B cell (primary cell): ENCODE measurements at regions not wholly inside any gene's neighbourhood (a gene's known extent, or its start where the extent isn't known, plus 50 kb on each side); places are given as distances from the start of the nearest gene placed in this dataset.

Experiments used
- ATAC-seq: fragments of 200-7000 bp; cut with Tn5 transposase; one replicate; pipeline ENCODE4 v1.10.0; 2021; ENCODE audit warnings: low read depth, mild to moderate bottlenecking, moderate number of reproducible peaks, moderate library complexity
- CTCF ChIA-PET: fragments of 350-600 bp; sonication (Branson Sonifier 250); formaldehyde crosslinking; loops from one replicate; lab custom pipeline; 2021; ENCODE audit warnings: antibody characterized with exemption, inconsistent platforms; lab: Charles Lee
- POLR2A ChIA-PET: fragments of 350-600 bp; sonication (Branson Sonifier 250); formaldehyde crosslinking; loops from one replicate; lab custom pipeline; 2021; ENCODE audit warnings: antibody characterized with exemption; lab: Charles Lee
- DNase-seq: peaks from one replicate; pipeline ENCODE4 v3.0.0; 2013
- H2AFZ ChIP-seq: 2 replicates; pipeline ENCODE4 v1.6.1; 2012; ENCODE audit warnings: mild to moderate bottlenecking, low read depth, low read length; ENCODE audit not compliant: insufficient read depth, poor library complexity, severe bottlenecking
- H3K27ac ChIP-seq, 2 donors: 1 replicate in 1 of 2; 2 replicates in 1 of 2; pipeline ENCODE4 v1.5.1; 2012 to 2013; ENCODE audit warnings: low read length in 2 of 2, mild to moderate bottlenecking in 2 of 2, moderate library complexity in 1 of 2
- H3K27me3 ChIP-seq, 4 experiments: fragments of 200-600 bp in 1 of 4; sonication (generic) in 1 of 4; replicated peaks in 1 of 4; 1 replicate in 2 of 4; 2 replicates in 2 of 4; pipeline versions ENCODE4 v1.6.1 to v1.7.0; 2013 to 2016; ENCODE audit warnings: low read length in 3 of 4, mild to moderate bottlenecking in 2 of 4, mixed read lengths in 1 of 4, moderate library complexity in 1 of 4; ENCODE audit not compliant: insufficient read depth in 4 of 4, control insufficient read depth in 3 of 4; ENCODE audit errors: control extremely low read depth in 1 of 4
- H3K36me3 ChIP-seq, 2 experiments: replicated peaks in 1 of 2; 1 replicate in 1 of 2; 2 replicates in 1 of 2; pipeline versions ENCODE4 v1.6.1 to v1.7.1; 2013; ENCODE audit warnings: low read length in 1 of 2; ENCODE audit not compliant: insufficient read depth in 2 of 2, control insufficient read depth in 1 of 2; ENCODE audit errors: control extremely low read depth in 1 of 2, extremely low read depth in 1 of 2
- H3K4me1 ChIP-seq, 2 donors: fragments of 200-600 bp in 1 of 2; sonication (generic) in 1 of 2; 1 replicate in 1 of 2; 2 replicates in 1 of 2; pipeline versions ENCODE4 v1.5.1 to v1.6.1; 2013 to 2017; ENCODE audit warnings: low read length in 2 of 2; ENCODE audit not compliant: control insufficient read depth in 2 of 2, insufficient read depth in 2 of 2
- H3K4me2 ChIP-seq: replicated peaks from 2 replicates; pipeline ENCODE3; 2012; ENCODE audit warnings: mild to moderate bottlenecking, low read depth, low read length; ENCODE audit not compliant: poor library complexity, severe bottlenecking
- H3K4me3 ChIP-seq, 5 experiments: fragments of 200-600 bp in 1 of 5; sonication (generic) in 1 of 5; 1 replicate in 3 of 5; 2 replicates in 2 of 5; pipeline versions ENCODE4 v1.5.1 to v1.7.0; 2011 to 2016; ENCODE audit warnings: low read length in 4 of 5, mild to moderate bottlenecking in 4 of 5, low read depth in 2 of 5, control low read depth in 1 of 5, moderate library complexity in 1 of 5; ENCODE audit not compliant: insufficient read depth in 1 of 5; ENCODE audit errors: control extremely low read depth in 1 of 5, extremely low read depth in 1 of 5
- H3K79me2 ChIP-seq: fragments of 200-600 bp; sonication (generic); one replicate; pipeline ENCODE4 v1.6.0; 2016; ENCODE audit warnings: low read length; ENCODE audit not compliant: control insufficient read depth, insufficient read depth
- H3K9ac ChIP-seq: fragments of 200-600 bp; sonication (generic); 2 replicates; pipeline ENCODE4 v1.6.1; 2017; ENCODE audit warnings: mild to moderate bottlenecking, low read length, moderate library complexity
- H3K9me3 ChIP-seq, 3 donors: one replicate each; pipeline versions ENCODE4 v1.6.1 to v1.7.1; 2013; ENCODE audit warnings: low read length in 2 of 3; ENCODE audit not compliant: control insufficient read depth in 2 of 3, insufficient read depth in 1 of 3; ENCODE audit errors: control extremely low read depth in 1 of 3
- H4K20me1 ChIP-seq: 2 replicates; pipeline ENCODE4 v1.6.0; 2012; ENCODE audit warnings: mild to moderate bottlenecking, low read length; ENCODE audit not compliant: insufficient read depth, control insufficient read depth, poor library complexity, severe bottlenecking
- H3K27ac Mint-ChIP-seq: one replicate; pipeline ENCODE4 v1.8.0; 2021; ENCODE audit warnings: mixed read lengths
- H3K27me3 Mint-ChIP-seq: one replicate; pipeline ENCODE4 v1.8.0; 2021; ENCODE audit warnings: mixed read lengths
- H3K4me1 Mint-ChIP-seq: one replicate; pipeline ENCODE4 v1.8.0; 2021; ENCODE audit warnings: mixed read lengths
- H3K4me3 Mint-ChIP-seq: one replicate; pipeline ENCODE4 v1.8.0; 2021; ENCODE audit warnings: mixed read lengths
- H3K9me3 Mint-ChIP-seq: one replicate; pipeline ENCODE4 v1.8.0; 2022; ENCODE audit warnings: mixed read lengths; ENCODE audit not compliant: insufficient read depth
- CTCF ChIP-seq: fragments of 200-600 bp; IDR thresholded peaks from one replicate; pipeline ENCODE4 v1.8.0; 2022; ENCODE audit warnings: antibody characterized with exemption, mild to moderate bottlenecking
- EZH2 ChIP-seq: IDR thresholded peaks from 2 replicates; pipeline ENCODE4 v1.6.1; 2012; ENCODE audit warnings: borderline replicate concordance, low read depth, mild to moderate bottlenecking, moderate library complexity, low read length; ENCODE audit not compliant: insufficient read depth, poor library complexity, severe bottlenecking
- WGBS: methylation state at CpG from one replicate; pipeline ENCODE4 v1.1.5; 2013; ENCODE audit warnings: missing lambda C conversion rate; ENCODE audit not compliant: insufficient coverage; 5-methylcytosine and 5-hydroxymethylcytosine counted together
- intact Hi-C: fragments of 100-400 bp; cut with micrococcal nuclease; formaldehyde crosslinking; loops from one replicate; pipeline ENCODE4 v1.10.0; 2022

GRCh38 chr2:150389447-150389846, 98.0 kb downstream of the RND3 start:
- Histone ChIP-seq H3K9ac (no peak overlapping the region), H4K20me1 (no peaks in the 10 kb centered on the region), H3K4me3 (no peak overlapping the region), H2AFZ (no peak overlapping the region), H3K9me3 (peaks cover 0 to 4% (median 0%) of the 10 kb centered on the region in 3 donors), H3K27ac (no peak overlapping the region), H3K36me3 (no peaks in the 10 kb centered on the region), H3K27me3 (no peaks in the 10 kb centered on the region), H3K79me2 (no peaks in the 10 kb centered on the region), H3K4me1 (no peaks in the 10 kb centered on the region), H3K4me2 (no peak overlapping the region)
- DNase-seq, result no peak
- TF ChIP-seq CTCF (no peak), EZH2 (no peak)
- Mint-ChIP-seq H3K27me3 (no peaks in the 10 kb centered on the region), H3K4me1 (no peaks in the 10 kb centered on the region), H3K4me3 (no peak overlapping the region), H3K27ac (no peak overlapping the region), H3K9me3 (peaks cover 2% of the 10 kb centered on the region)
- no peak for ATAC-seq
- intact Hi-C loops, result no loop called here
- no CpG with 5 or more reads among the region's 2 CpGs for WGBS
- ChIA-PET POLR2A (no interaction called here), CTCF (no interaction called here)

GRCh38 chr2:150388289-150388625, 99.2 kb downstream of the RND3 start:
- H3K4me1 ChIP-seq, result no peaks in the 10 kb centered on the region
- ChIA-PET POLR2A (no interaction called here), CTCF (no interaction called here)
- intact Hi-C loops, result no loop called here
- H3K36me3 ChIP-seq, result no peaks in the 10 kb centered on the region
- no peak overlapping the region for H2AFZ ChIP-seq
- DNase-seq (no peak), ATAC-seq (no peak)
- H3K4me2 ChIP-seq, result no peak overlapping the region
- no CpG with 5 or more reads among the region's 2 CpGs for WGBS
- Mint-ChIP-seq H3K4me3 (no peak overlapping the region), H3K4me1 (no peaks in the 10 kb centered on the region), H3K27ac (no peak overlapping the region), H3K27me3 (no peaks in the 10 kb centered on the region), H3K9me3 (peaks cover 3% of the 10 kb centered on the region)
- H3K27me3 ChIP-seq, result no peaks in the 10 kb centered on the region
- no peaks in the 10 kb centered on the region for H4K20me1 ChIP-seq
- H3K27ac ChIP-seq, result no peak overlapping the region
- H3K4me3 ChIP-seq, result no peak overlapping the region
- no peak for TF ChIP-seq EZH2
- TF ChIP-seq CTCF, result no peak
- no peak overlapping the region for H3K9ac ChIP-seq
- H3K79me2 ChIP-seq, result no peaks in the 10 kb centered on the region
- H3K9me3 ChIP-seq, result peaks cover 0 to 4% (median 0%) of the 10 kb centered on the region in 3 donors
